ENCODE measurements at regions not wholly inside any gene's neighbourhood (a gene's known extent, or its start where the extent isn't known, plus 50 kb on each side); places are given as distances from the start of the nearest gene placed in this dataset.
A peak's percentile ranks its signal among the peaks of the same experiment; 100 is the strongest.

- TF ChIP-seq POLR2AphosphoS5 (IDR thresholded peaks at IDR 0.05; ENCODE audit: low read depth) (no peak), ETS1 (IDR thresholded peaks at IDR 0.05) (no peak), CTCF (conservative IDR thresholded peaks at IDR 0.05; ENCODE audit: low read depth in 2 of 2) (peak; percentile 62 to 80), NANOG (IDR thresholded peaks at IDR 0.05; ENCODE audit: borderline replicate concordance) (no peak)
Observed at GRCh38 chr12:16121953-16122352, 155.5 kb downstream of the SLC15A5 start.

Data from GM23338 (cell line).